Loucy (cell line): ENCODE measurements at regions not wholly inside any gene's neighbourhood (a gene's known extent, or its start where the extent isn't known, plus 50 kb on each side); places are given as distances from the start of the nearest gene placed in this dataset.

ENCODE experiments used
- H2AFZ ChIP-seq: fragments of 200-600 bp; sonication (generic); 2 replicates; pipeline ENCODE4 v1.6.0; 2016; ENCODE audit warnings: antibody characterized with exemption, mild to moderate bottlenecking, low read length, moderate library complexity
- H3F3A ChIP-seq: fragments of 200-600 bp; 2 replicates; pipeline ENCODE4 v1.6.0; 2016; ENCODE audit warnings: antibody characterized with exemption, low read depth, mild to moderate bottlenecking
- H3K27me3 ChIP-seq: fragments of 200-600 bp; sonication (generic); 2 replicates; pipeline ENCODE4 v1.6.1; 2014; ENCODE audit warnings: low read length, mild to moderate bottlenecking; ENCODE audit not compliant: insufficient read depth, poor library complexity, severe bottlenecking
- H3K36me3 ChIP-seq: fragments of 200-600 bp; sonication (generic); 2 replicates; pipeline ENCODE4 v1.6.1; 2016; ENCODE audit warnings: low read length; ENCODE audit not compliant: insufficient read depth
- H3K4me1 ChIP-seq: fragments of 200-600 bp; sonication (generic); 2 replicates; pipeline ENCODE4 v1.5.1; 2014; ENCODE audit warnings: low read length, mild to moderate bottlenecking; ENCODE audit not compliant: insufficient read depth, poor library complexity, severe bottlenecking
- H3K4me2 ChIP-seq: fragments of 200-600 bp; sonication (generic); 2 replicates; pipeline ENCODE4 v1.6.0; 2014; ENCODE audit warnings: antibody characterized with exemption, low read length, low read depth, mild to moderate bottlenecking; ENCODE audit not compliant: poor library complexity, severe bottlenecking
- H3K4me3 ChIP-seq: fragments of 200-600 bp; sonication (generic); 2 replicates; pipeline ENCODE4 v1.5.1; 2014; ENCODE audit warnings: low read length, mild to moderate bottlenecking, mixed read lengths; ENCODE audit not compliant: poor library complexity, severe bottlenecking
- H3K79me2 ChIP-seq: fragments of 200-600 bp; sonication (generic); 2 replicates; pipeline ENCODE4 v1.6.1; 2014; ENCODE audit warnings: low read length; ENCODE audit not compliant: insufficient read depth
- H3K9ac ChIP-seq: fragments of 200-600 bp; sonication (generic); 2 replicates; pipeline ENCODE4 v1.6.0; 2014; ENCODE audit warnings: mild to moderate bottlenecking, low read depth, low read length, moderate library complexity; ENCODE audit not compliant: poor library complexity, severe bottlenecking
- H3K9me2 ChIP-seq: fragments of 200-600 bp; sonication (generic); replicated peaks from 2 replicates; pipeline ENCODE4 v1.6.1; 2016; ENCODE audit warnings: low read depth, low read length, mixed read lengths
- H3K9me3 ChIP-seq: fragments of 200-600 bp; sonication (generic); 2 replicates; pipeline ENCODE4 v1.6.1; 2014; ENCODE audit warnings: mild to moderate bottlenecking, antibody characterized with exemption, low read length, low read depth; ENCODE audit not compliant: insufficient read depth
- H4K20me1 ChIP-seq: fragments of 200-600 bp; sonication (generic); 2 replicates; pipeline ENCODE4 v1.6.0; 2014; ENCODE audit warnings: antibody characterized with exemption, low read length, mild to moderate bottlenecking; ENCODE audit not compliant: insufficient read depth, poor library complexity, severe bottlenecking
- EZH2phosphoT487 ChIP-seq: fragments of 200-600 bp; IDR thresholded peaks from 2 replicates; pipeline ENCODE4 v1.6.1; 2018; ENCODE audit warnings: antibody characterized with exemption, mild to moderate bottlenecking, moderate library complexity, borderline replicate concordance
- TF ChIP-seq, protein P1 (sequence below): fragments of 200-600 bp; sonication (generic); conservative IDR thresholded peaks from 2 replicates; pipeline ENCODE4 v1.5.1; 2014; ENCODE audit warnings: mild to moderate bottlenecking, antibody characterized with exemption, low read length

DNA sequence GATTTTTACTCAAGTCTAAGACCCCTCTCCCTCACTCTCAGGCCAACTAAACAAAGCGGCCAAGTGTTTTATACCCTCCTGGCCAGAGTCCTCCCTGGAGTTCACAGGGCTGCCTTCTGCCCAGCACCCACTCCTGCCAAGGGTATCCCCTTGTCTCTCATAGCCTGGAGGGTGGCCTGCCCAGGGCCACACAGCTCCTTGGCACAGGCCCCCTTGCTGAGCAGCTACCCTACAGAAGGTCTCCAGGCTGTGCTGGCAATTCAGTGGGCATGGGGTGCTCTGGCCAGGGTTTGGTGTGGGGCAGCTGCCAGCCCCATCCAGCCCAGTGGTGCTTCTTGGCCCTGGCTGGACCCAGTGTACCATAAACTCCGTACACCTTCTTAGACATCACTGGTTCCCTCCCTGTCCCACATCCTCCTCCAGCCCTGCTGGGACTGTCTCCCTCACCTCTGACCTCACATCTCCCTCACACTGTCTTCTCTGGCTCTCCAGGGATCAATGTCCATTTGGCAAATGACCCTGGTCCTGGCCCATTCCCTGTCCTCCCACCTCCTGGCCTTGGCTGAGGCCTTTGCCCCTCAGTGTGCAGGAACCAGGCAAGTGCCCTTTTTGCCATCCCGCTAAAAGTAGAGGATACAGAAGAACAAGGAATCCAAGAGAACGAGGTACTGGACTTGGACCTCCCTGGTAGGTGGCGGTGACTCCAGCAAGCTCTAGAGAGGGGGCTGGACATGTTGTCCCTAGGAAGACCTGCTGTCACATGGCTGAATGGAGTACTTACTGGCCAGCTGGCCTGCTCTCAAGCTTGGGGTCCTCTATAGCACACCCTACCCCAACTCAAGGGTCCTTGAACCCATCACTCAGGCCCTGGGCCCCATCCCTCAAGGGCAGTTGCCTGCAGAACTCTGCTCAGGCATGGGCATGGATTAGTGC, 50.0 kb upstream of the TRPM1 start:
- Histone ChIP-seq H3K9me3 (no peaks in the 10 kb centered on the region), H2AFZ (no peak overlapping the region), H3K4me3 (no peak overlapping the region), H3K4me2 (no peak overlapping the region), H4K20me1 (no peaks in the 10 kb centered on the region), H3K9me2 (no peaks in the 10 kb centered on the region), H3K36me3 (no peaks in the 10 kb centered on the region), H3K9ac (no peak overlapping the region), H3F3A (no peaks in the 10 kb centered on the region), H3K27me3 (no peaks in the 10 kb centered on the region), H3K4me1 (no peaks in the 10 kb centered on the region), H3K79me2 (no peaks in the 10 kb centered on the region)
- no peak for TF ChIP-seq EZH2phosphoT487
- TF ChIP-seq, protein P1, sequence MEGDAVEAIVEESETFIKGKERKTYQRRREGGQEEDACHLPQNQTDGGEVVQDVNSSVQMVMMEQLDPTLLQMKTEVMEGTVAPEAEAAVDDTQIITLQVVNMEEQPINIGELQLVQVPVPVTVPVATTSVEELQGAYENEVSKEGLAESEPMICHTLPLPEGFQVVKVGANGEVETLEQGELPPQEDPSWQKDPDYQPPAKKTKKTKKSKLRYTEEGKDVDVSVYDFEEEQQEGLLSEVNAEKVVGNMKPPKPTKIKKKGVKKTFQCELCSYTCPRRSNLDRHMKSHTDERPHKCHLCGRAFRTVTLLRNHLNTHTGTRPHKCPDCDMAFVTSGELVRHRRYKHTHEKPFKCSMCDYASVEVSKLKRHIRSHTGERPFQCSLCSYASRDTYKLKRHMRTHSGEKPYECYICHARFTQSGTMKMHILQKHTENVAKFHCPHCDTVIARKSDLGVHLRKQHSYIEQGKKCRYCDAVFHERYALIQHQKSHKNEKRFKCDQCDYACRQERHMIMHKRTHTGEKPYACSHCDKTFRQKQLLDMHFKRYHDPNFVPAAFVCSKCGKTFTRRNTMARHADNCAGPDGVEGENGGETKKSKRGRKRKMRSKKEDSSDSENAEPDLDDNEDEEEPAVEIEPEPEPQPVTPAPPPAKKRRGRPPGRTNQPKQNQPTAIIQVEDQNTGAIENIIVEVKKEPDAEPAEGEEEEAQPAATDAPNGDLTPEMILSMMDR, result no peak

DNA sequence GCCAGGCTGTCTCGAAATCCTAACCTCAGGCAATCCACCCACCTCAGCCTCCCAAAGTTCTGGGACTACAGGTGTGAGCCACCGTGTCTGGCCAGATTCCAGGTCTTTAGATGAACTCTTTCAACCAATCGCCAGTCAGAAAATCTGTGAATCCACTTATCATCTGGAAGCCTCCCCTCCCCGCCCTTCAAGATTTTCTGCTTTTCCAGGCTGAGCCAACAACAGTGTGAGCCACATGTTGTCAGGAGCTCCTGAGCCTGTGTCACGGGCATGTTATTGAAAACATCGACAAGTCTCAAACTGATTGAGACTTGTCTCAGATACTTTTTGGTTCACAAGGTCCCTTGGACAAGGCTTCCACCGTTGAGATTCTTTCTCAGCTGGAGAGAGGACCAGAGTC, 52.0 kb upstream of the TRPM1 start:
- no peaks in the 10 kb centered on the region for H3K27me3 ChIP-seq
- no peaks in the 10 kb centered on the region for H3K79me2 ChIP-seq
- H2AFZ ChIP-seq, result no peak overlapping the region
- no peaks in the 10 kb centered on the region for H3K9me2 ChIP-seq
- H3F3A ChIP-seq, result no peaks in the 10 kb centered on the region
- no peaks in the 10 kb centered on the region for H3K9me3 ChIP-seq
- H4K20me1 ChIP-seq, result no peaks in the 10 kb centered on the region
- H3K4me2 ChIP-seq, result no peak overlapping the region
- no peak overlapping the region for H3K9ac ChIP-seq
- H3K4me3 ChIP-seq, result no peak overlapping the region
- no peaks in the 10 kb centered on the region for H3K36me3 ChIP-seq
- no peak for TF ChIP-seq EZH2phosphoT487
- TF ChIP-seq, protein P1, result no peak
- H3K4me1 ChIP-seq, result no peaks in the 10 kb centered on the region

DNA sequence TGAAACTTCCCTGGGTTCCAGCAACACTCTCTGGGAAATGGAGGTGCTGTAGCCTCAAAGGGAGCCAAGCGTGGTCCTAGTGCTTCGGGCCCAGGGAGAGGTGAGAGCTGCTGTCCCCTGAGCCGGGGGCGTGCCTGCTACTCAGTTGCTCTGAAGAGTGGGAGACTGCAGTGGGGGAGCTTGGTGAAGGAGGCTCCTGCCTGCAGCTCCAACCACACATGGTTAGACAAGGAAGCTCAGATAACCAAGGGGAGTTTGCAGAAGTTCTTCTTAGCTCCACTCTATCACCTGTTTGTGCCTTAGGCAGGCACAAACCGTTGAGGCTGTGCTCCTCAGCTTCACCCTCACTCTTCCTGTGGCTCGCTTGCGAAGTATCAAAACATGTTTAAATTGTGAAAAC, 53.6 kb upstream of the TRPM1 start:
- H3F3A ChIP-seq, result no peaks in the 10 kb centered on the region
- H4K20me1 ChIP-seq, result no peaks in the 10 kb centered on the region
- no peak overlapping the region for H3K4me2 ChIP-seq
- H3K9me3 ChIP-seq, result no peaks in the 10 kb centered on the region
- H3K79me2 ChIP-seq, result no peaks in the 10 kb centered on the region
- H3K36me3 ChIP-seq, result no peaks in the 10 kb centered on the region
- H2AFZ ChIP-seq, result no peak overlapping the region
- no peak overlapping the region for H3K9ac ChIP-seq
- H3K4me3 ChIP-seq, result no peak overlapping the region
- no peaks in the 10 kb centered on the region for H3K9me2 ChIP-seq
- no peaks in the 10 kb centered on the region for H3K27me3 ChIP-seq
- no peaks in the 10 kb centered on the region for H3K4me1 ChIP-seq
- TF ChIP-seq, protein P1, result no peak
- no peak for TF ChIP-seq EZH2phosphoT487
